ENCODE measurements at regions not wholly inside any gene's neighbourhood (a gene's known extent, or its start where the extent isn't known, plus 50 kb on each side); places are given as distances from the start of the nearest gene placed in this dataset.

GRCh38 chr2:161075701-161076100 is 84.5 kb upstream of the TANK start:
- no peak for DNase-seq

- no peak for DNase-seq
These were observed 83.3 kb upstream of the TANK start for GRCh38 chr2:161076936-161077335.

GRCh38 chr2:161077367-161078210 is 82.6 kb upstream of the TANK start:
- peak; percentile 68 for DNase-seq

- no peak for DNase-seq
These were observed 82.1 kb upstream of the TANK start for GRCh38 chr2:161078211-161078539.

GRCh38 chr2:161085149-161085548 is 75.1 kb upstream of the TANK start:
- no peak for DNase-seq

- DNase-seq: no peak
These were observed 71.4 kb upstream of the TANK start for GRCh38 chr2:161088658-161089350.

- DNase-seq: peak; percentile 5
These were observed 69.8 kb upstream of the TANK start for GRCh38 chr2:161090411-161090810.

- DNase-seq: no peak
These were observed 64.9 kb upstream of the TANK start for GRCh38 chr2:161095314-161095713.

GRCh38 chr2:161096336-161096735 is 63.9 kb upstream of the TANK start:
- no peak for DNase-seq

GRCh38 chr2:161097157-161097556 is 63.1 kb upstream of the TANK start:
- no peak for DNase-seq

GRCh38 chr2:161100211-161100895 is 59.9 kb upstream of the TANK start:
- no peak for DNase-seq

GRCh38 chr2:161101406-161101805 is 58.8 kb upstream of the TANK start:
- DNase-seq: no peak

GRCh38 chr2:161102770-161103450 is 57.3 kb upstream of the TANK start:
- no peak for DNase-seq

- no peak for DNase-seq
These were observed 56.8 kb upstream of the TANK start for GRCh38 chr2:161103451-161103831.

GRCh38 chr2:161104054-161104553 is 56.1 kb upstream of the TANK start:
- no peak for DNase-seq

- no peak for DNase-seq
These were observed 53.0 kb upstream of the TANK start for GRCh38 chr2:161107265-161107664.
